Psoas muscle (tissue), 7 donors: ENCODE measurements at regions not wholly inside any gene's neighbourhood (a gene's known extent, or its start where the extent isn't known, plus 50 kb on each side); places are given as distances from the start of the nearest gene placed in this dataset.

Experiments used
- ATAC-seq, 4 donors: fragments of 200-7000 bp; cut with Tn5 transposase; one replicate each; pipeline ENCODE4 v1.9.1; 2020; ENCODE audit warnings: moderate library complexity in 3 of 4, mild to moderate bottlenecking in 2 of 4
- DNase-seq, 2 donors: peaks; one replicate each; pipeline ENCODE4 v3.0.0-alpha.2; 2020
- H3K27ac ChIP-seq: fragments of 200-600 bp; one replicate; pipeline ENCODE4 v1.8.0; 2022
- H3K27me3 ChIP-seq, 3 donors: fragments of 200-600 bp in 1 of 3; one replicate each; pipeline versions ENCODE4 v1.6.1 to v1.8.0; 2013 to 2022; ENCODE audit warnings: low read length in 2 of 3, mild to moderate bottlenecking in 2 of 3, moderate library complexity in 1 of 3; ENCODE audit not compliant: insufficient read depth in 3 of 3
- H3K36me3 ChIP-seq, 2 donors: fragments of 200-600 bp in 1 of 2; one replicate each; pipeline versions ENCODE4 v1.6.1 to v1.8.0; 2013 to 2022; ENCODE audit warnings: low read depth in 1 of 2, mild to moderate bottlenecking in 1 of 2, moderate library complexity in 1 of 2; ENCODE audit not compliant: insufficient read depth in 1 of 2
- H3K4me1 ChIP-seq: fragments of 200-600 bp; one replicate; pipeline ENCODE4 v1.8.0; 2022
- H3K4me3 ChIP-seq: fragments of 200-600 bp; one replicate; pipeline ENCODE4 v1.8.0; 2022; ENCODE audit warnings: mild to moderate bottlenecking
- H3K9me3 ChIP-seq: fragments of 200-600 bp; one replicate; pipeline ENCODE4 v1.8.0; 2022
- CTCF ChIP-seq: fragments of 200-600 bp; IDR thresholded peaks from one replicate; pipeline ENCODE4 v1.8.0; 2022; ENCODE audit warnings: antibody characterized with exemption
- WGBS, 3 donors: extraction: QIAGEN DNeasy Blood & Tissue Kit; methylation state at CpG; one replicate each; pipeline versions ENCODE4 v1.1.6 to v1.1.7; 2013; 5-methylcytosine and 5-hydroxymethylcytosine counted together
- intact Hi-C, 2 donors: fragments of 100-400 bp; cut with DNase I; formaldehyde crosslinking; loops; one replicate each; pipeline versions ENCODE4 v1.11.0 to v1.14.2; 2022
- donor health status: healthy with polysubstance abuse.
- donor health status: DM: no; HTN: no; CAD: no; lungs with moderate emphysema.
- donor health status: Bipolar disorder and iron deficiency.
- donor health status: healthy.
- donor health status: DM: yes; HTN: yes; CAD: no.
- donor health status: DM: no; HTN: no; CAD: no.
- donor health status: DM: yes; HTN: yes; CAD: no.

GRCh38 chr2:56133441-56133840 is 50.3 kb upstream of the CCDC85A start:
- TF ChIP-seq CTCF: no peak
- Histone ChIP-seq H3K27me3 (no peaks in the 10 kb centered on the region), H3K27ac (no peak overlapping the region), H3K36me3 (no peaks in the 10 kb centered on the region), H3K4me3 (no peak overlapping the region), H3K9me3 (no peaks in the 10 kb centered on the region), H3K4me1 (no peaks in the 10 kb centered on the region)
- intact Hi-C loops: loop anchor here (2.0 to 5.0 kb wide), 2 partner anchors 415 to 416 kb away; no protein-coding TSS in a partner anchor
- ATAC-seq: no peak
- 57 to 62% (median 61%) methylated on average over 3 of the region's 3 CpGs for WGBS, 3 donors
- DNase-seq: no peak

- WGBS, 3 donors: 56 to 61% (median 57%) methylated on average over 9 of the region's 9 CpGs
Measured at GRCh38 chr2:56133931-56134629, 49.7 kb upstream of the CCDC85A start.

More at GRCh38 chr2:56133931-56134629, 49.7 kb upstream of the CCDC85A start:
- DNase-seq (no peak), ATAC-seq (no peak)
- Histone ChIP-seq H3K9me3 (no peaks in the 10 kb centered on the region), H3K27ac (no peak overlapping the region), H3K4me1 (no peaks in the 10 kb centered on the region), H3K4me3 (no peak overlapping the region), H3K27me3 (no peaks in the 10 kb centered on the region), H3K36me3 (no peaks in the 10 kb centered on the region)
- TF ChIP-seq CTCF: no peak
- intact Hi-C loops: loop anchor here (2.0 to 5.0 kb wide), 2 partner anchors 415 to 417 kb away; no protein-coding TSS in a partner anchor
